IPS-NIHi11 (cell line): ENCODE measurements at regions not wholly inside any gene's neighbourhood (a gene's known extent, or its start where the extent isn't known, plus 50 kb on each side); places are given as distances from the start of the nearest gene placed in this dataset.

Source experiments
- DNase-seq: peaks from one replicate; pipeline ENCODE4 v3.0.0; 2012; ENCODE audit warnings: mixed read lengths, low spot score

- no peak for DNase-seq
Observed at GRCh38 chr4:19999276-19999675, 252.4 kb upstream of the SLIT2 start.

- DNase-seq: no peak
Observed at GRCh38 chr4:19993242-19993641, 258.5 kb upstream of the SLIT2 start.

GRCh38 chr4:19992471-19993093 is 259.1 kb upstream of the SLIT2 start:
- no peak for DNase-seq

- DNase-seq: no peak
Observed at GRCh38 chr4:19987746-19988145, 264.0 kb upstream of the SLIT2 start.

- no peak for DNase-seq
Observed at GRCh38 chr4:19983072-19983471, 268.6 kb upstream of the SLIT2 start.

GRCh38 chr4:19982556-19982955 is 269.1 kb upstream of the SLIT2 start:
- no peak for DNase-seq

GRCh38 chr4:19971829-19972228 is 279.9 kb upstream of the SLIT2 start:
- DNase-seq: no peak

GRCh38 chr4:19969492-19969891 is 282.2 kb upstream of the SLIT2 start:
- peak; percentile 15 for DNase-seq

- no peak for DNase-seq
Observed at GRCh38 chr4:19961091-19961490, 290.6 kb upstream of the SLIT2 start.

GRCh38 chr4:19958848-19959247 is 292.9 kb upstream of the SLIT2 start:
- no peak for DNase-seq

- no peak for DNase-seq
Observed at GRCh38 chr4:19947349-19947748, 304.4 kb upstream of the SLIT2 start.

GRCh38 chr4:19945979-19946380 is 305.7 kb upstream of the SLIT2 start:
- DNase-seq: no peak

- DNase-seq: no peak
Observed at GRCh38 chr4:19945501-19945900, 306.2 kb upstream of the SLIT2 start.

GRCh38 chr4:19944806-19945205 is 306.9 kb upstream of the SLIT2 start:
- peak; percentile 14 for DNase-seq

GRCh38 chr4:19944251-19944650 is 307.5 kb upstream of the SLIT2 start:
- no peak for DNase-seq

- DNase-seq: no peak
Observed at GRCh38 chr4:19941434-19941833, 310.3 kb upstream of the SLIT2 start.

- no peak for DNase-seq
Observed at GRCh38 chr4:19940861-19941260, 310.8 kb upstream of the SLIT2 start.

GRCh38 chr4:19936476-19936875 is 315.2 kb upstream of the SLIT2 start:
- no peak for DNase-seq

- DNase-seq: no peak
Observed at GRCh38 chr4:19930742-19931141, 321.0 kb upstream of the SLIT2 start.

GRCh38 chr4:19927381-19927780 is 324.3 kb upstream of the SLIT2 start:
- DNase-seq: no peak

- DNase-seq: no peak
Observed at GRCh38 chr4:19925516-19925915, 326.2 kb upstream of the SLIT2 start.

GRCh38 chr4:19924761-19925160 is 326.9 kb upstream of the SLIT2 start:
- no peak for DNase-seq

GRCh38 chr4:19915276-19915675 is 336.4 kb upstream of the SLIT2 start:
- no peak for DNase-seq

GRCh38 chr4:19913650-19914049 is 338.1 kb upstream of the SLIT2 start:
- no peak for DNase-seq
